HK-2 (cell line): ENCODE measurements at regions not wholly inside any gene's neighbourhood (a gene's known extent, or its start where the extent isn't known, plus 50 kb on each side); places are given as distances from the start of the nearest gene placed in this dataset.

Experiments used
- DNase-seq: peaks from one replicate; pipeline ENCODE4 v3.0.0-alpha.2; 2018; ENCODE audit not compliant: unreplicated experiment

- DNase-seq, result no peak
Measured at GRCh38 chr7:49247759-49248158, 323.4 kb downstream of the CDC14C start.

DNA sequence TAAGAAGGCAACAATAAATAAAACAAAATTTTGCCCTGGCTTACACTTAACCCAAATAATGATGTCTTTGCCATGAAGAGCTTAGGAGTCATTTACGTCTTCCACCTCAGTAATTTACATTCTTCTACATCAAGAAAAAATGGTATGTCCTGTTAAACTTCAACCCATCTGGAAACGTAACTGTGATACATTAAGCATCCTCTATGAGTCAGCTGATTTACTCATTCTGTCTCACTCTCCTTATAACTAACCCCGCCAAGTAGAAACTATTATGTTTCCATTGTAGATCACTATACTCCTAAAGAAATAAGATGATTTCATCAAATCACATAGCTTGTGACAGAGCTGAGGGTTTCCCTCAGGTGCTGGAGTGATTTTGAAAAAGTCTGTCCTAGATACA, 330.7 kb downstream of the CDC14C start:
- no peak for DNase-seq

DNA sequence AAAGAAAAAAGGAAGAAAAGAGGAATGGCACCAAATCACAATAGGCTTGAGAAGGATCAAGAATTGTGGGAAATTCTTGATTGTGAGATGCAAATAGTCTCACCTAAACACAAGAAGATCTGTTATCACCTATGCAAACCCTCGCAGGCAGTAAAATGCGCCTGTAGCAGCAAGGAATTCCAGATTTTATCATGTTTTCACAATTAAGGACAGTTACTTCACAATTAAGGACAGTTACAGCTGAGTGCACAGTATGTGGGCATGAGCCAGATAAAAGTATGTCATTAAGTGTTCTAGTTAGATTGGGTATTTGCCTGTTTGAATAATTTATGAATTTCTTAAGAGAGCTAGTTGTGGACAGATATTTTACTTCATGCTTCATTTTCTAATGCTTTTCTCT, 336.2 kb downstream of the CDC14C start:
- DNase-seq, result no peak

GRCh38 chr7:49261928-49262327, 337.6 kb downstream of the CDC14C start:
- DNase-seq, result no peak

DNA sequence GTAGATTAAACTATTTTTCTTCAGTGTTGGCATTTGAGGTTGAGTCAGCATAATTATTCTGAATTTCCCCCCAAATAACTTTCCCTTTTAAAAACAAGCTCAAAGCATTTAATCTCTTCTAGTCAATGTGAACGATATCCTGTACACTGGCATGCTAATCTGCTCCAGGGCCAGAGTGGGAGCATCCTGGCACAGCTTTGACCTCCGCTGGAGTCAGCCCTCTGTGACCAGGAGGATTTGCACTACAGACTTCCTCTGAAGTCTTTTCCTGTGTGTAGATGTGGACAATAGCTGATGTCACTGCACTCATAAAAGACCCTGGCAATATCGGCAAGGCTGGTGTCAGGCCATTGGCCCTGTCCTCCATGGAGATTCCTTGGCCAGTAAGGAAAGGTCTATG, 340.2 kb downstream of the CDC14C start:
- DNase-seq, result no peak

- no peak for DNase-seq
Measured at GRCh38 chr7:49273897-49274296, 349.6 kb downstream of the CDC14C start.

GRCh38 chr7:49279891-49280290, 355.5 kb downstream of the CDC14C start:
- DNase-seq, result no peak

DNA sequence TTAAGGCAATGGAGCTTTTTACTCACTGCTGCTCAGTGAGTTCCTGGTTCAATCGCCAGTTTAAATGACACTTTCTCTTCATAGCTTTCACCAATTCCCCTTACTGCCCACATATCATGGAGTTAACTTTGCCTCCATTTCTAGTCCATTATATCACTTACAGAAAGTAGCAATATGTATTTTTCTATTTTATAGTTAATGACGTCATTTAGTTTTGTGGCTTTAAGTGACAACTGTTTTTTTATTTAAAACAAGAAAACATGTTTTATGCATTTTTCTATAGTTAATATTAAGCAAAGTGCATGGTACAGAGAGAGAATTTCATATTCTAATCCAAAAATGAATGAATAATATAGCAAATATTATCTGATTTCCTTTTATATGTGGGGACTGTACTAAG, 363.3 kb downstream of the CDC14C start:
- no peak for DNase-seq

GRCh38 chr7:49294611-49295010, 370.3 kb downstream of the CDC14C start:
- no peak for DNase-seq

DNA sequence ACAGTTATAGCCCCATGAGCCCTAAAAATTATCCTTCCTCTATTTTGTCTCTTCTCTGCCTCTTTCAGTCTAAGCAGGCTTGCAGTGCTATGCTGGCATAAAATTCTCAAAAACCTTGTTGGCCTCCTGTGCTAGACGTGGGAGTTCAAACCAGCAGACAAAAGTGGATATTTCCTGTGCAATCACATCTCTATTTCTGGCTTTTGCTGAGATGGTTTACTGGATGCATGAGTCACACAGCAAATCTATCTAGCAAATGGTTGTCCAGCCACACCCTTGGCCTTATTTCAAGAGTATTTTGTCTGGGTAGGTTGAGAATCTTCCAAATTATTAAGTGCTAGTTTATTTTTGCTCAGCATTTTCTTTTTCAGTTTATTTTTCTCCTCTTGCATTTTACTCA, 370.8 kb downstream of the CDC14C start:
- DNase-seq, result no peak

DNA sequence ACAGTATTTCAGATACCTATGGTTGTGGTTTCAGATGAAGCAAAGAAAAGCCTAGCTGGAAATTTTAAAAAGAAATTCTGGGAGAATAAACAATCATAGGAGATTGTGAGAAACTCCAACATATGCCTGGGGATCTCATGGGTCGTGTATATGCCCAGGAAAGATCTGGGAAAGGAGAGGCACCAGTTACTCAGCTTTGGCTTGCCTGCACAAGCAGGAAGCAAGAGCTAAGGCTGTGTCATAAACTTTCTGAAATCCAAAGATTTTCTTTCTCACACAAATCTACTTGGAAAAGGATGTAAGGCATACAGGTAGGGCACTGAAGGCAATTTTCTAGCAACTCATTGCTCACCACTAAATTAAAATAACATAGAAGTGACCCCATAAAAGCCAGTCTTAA, 373.6 kb downstream of the CDC14C start:
- no peak for DNase-seq

DNA sequence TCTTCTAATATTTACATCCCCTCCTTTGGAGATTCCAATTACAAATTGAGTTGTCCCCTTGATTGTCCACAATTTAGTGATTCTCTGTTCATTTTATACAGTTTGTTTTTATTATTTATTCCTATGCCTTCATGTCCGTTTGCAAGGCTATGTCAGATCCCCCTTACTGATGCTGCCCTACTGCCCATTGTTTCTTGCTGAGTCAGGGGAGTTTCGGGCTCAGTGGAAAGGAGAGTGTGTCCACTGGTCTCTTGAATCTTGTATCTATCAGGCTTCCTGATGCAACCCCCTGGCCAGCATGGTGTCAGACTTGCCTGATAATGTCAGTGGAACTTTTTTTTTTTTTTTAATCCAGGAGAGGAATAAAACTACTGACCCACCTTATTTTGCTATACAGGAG, 384.4 kb downstream of the CDC14C start:
- no peak for DNase-seq

- no peak for DNase-seq
Measured at GRCh38 chr7:49320083-49320482, 395.7 kb downstream of the CDC14C start.

DNA sequence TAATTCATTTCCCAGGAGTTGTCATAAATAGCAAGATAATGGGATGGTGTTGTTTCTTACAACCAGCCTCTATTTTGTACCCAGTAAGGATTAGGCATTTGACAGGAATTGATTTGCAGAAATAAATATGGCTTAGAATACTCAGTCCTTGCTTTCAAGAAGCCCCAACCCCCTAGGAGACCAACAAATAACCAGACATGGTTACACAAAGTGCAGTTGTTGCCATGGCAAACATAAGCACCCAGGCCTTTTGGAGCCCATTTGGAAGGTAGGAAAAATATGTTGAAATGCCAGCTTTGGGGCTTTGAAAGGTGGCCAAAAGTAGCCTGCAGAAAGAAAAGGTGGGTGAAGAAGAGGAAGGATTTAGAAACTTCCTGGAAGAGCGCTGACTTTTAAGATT, 397.5 kb downstream of the CDC14C start:
- no peak for DNase-seq

DNA sequence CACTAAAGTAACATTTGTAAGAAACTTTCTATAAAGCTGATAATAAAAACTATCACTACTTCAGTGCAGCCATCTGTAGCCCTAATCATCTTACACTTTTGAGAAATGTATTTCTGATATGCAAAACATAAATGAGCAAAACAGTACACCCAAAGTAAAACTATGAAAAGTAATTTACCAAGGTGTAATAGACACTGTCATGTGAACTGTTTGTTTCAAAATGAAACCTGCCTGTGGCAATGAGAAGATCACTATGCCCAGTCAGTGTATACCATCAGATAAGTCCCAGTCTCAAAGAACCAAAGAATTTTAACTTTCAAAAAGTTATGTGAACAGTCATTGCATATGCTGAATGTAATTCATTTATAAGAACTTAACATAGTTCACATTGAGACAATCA, 398.1 kb downstream of the CDC14C start:
- no peak for DNase-seq

- DNase-seq, result no peak
Measured at GRCh38 chr7:49324040-49324439, 399.7 kb downstream of the CDC14C start.

DNA sequence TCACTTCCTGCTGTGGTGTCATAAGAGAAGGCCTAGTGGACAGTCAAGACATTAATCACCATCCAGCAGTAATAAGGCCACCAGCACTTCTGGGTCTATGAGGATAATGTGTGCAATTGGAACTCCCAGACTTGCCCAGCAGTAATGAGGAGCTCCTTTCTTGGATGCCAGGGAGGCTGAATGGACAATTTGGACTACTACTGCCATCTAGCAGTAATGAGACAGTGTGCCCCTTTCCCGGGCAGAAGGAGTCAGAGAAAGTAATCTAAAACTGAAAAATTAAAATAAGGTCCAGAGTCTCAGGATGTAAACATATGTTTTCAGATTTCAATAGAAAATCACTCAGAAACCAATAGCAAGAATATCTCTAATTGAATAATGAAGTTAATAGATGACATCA, 400.4 kb downstream of the CDC14C start:
- no peak for DNase-seq

DNA sequence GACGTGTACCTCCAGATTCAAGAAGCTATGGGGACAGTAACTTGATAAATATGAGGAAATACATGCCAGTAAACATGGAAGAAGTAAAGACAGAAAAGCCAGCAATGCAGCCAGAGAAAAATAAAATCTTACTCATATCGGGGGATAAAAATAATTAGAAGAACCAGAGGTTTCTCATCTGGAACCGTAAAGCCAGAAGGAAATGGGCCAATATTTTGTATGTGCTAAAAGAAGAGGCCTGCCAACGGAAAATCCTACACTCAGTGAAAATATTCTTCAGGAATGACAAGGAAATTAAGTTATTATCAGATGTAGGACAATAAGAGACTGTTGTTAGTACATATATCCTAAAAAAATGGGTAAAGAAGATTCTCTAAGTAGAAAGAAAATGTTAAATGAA, 401.2 kb downstream of the CDC14C start:
- no peak for DNase-seq

GRCh38 chr7:49327155-49327554, 402.8 kb downstream of the CDC14C start:
- no peak for DNase-seq

DNA sequence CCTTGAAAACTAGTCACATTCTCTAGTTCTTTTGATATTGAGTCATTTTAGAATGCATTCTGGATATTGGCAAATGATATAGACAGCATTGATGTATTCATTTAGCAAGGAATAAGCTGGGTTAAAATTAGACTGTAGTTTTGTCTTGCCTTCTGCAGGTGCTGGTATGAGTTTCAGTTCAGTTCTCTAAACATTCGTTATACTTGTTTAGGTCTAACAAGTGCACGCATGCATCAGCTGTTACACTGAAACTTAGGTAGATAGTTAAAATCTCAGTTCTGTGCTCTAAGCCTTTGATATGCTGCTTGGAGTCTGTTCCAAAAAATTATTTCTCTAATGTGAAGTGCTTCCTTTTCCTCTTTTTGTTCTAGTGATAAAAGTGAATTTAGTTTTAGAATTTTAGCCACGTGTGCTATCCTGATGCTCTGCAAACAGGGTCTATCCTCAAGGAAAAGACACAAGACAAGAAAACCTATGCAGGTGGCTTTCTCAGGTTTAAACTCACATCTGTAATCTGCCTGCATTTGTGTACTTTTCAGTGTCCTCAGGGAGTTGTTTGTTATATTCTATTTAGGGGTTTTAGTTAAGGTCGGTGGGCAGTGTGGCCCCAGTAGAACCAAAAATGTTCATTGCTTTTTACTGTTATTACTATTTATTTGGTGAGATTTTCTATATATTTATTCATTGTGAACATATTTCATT, 409.0 kb downstream of the CDC14C start:
- no peak for DNase-seq

GRCh38 chr7:49341849-49342248, 417.5 kb downstream of the CDC14C start:
- DNase-seq, result no peak

GRCh38 chr7:49344556-49344955, 420.2 kb downstream of the CDC14C start:
- DNase-seq, result no peak

DNA sequence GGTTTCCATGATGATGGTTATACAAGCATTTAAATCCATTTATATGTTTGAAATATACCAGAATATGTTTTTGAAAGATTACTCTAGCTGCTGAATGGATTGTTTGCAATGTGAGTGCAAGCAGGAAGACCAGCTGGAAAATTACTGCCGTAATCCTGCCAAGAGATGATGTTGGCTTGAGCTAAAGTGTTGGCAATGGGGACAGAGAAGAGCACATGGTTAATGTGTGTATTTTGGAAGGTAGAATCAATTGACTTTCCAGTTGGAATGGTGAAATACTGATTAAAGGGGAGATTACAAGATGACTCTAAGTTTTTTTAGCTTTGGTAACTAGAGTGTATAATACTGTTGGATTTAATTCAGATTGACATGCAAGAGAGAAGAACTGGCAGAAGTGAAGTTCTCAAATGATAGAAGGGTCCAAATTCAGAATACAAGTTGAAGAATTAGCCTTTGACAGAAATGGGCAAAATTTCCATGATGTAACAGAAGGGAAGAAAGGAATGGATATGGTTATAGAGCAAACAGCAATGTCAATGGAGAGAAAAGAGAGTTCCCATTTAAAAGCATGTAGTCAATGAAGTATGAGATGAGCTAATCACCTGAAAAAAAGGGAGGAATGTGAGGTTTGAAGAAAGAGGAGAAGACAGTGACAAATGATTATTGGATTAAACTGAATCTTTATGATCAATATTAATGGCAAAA, 422.0 kb downstream of the CDC14C start:
- no peak for DNase-seq

DNA sequence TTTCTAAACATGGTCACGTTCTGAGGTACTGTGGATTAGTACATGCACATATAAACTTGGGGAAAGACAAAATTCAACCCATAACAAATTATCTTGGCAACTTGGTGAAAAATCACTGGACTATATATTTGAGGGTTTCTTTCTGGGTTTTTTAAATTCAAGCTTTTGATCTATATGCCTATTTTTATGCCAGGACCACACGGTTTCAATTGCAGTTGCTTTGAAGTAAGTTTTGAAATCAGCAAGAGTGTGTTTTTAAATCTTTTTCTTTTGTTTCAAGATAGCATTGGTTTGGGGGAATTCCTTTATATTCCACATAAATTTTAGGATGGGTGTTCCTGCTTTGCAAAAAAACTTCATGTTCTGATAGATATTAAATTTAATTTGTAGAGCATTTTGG, 406.4 kb upstream of the VWC2 start:
- no peak for DNase-seq
